Mammary epithelial cell (primary cell): ENCODE measurements at regions not wholly inside any gene's neighbourhood (a gene's known extent, or its start where the extent isn't known, plus 50 kb on each side); places are given as distances from the start of the nearest gene placed in this dataset.

Experiments used
- EZH2 ChIP-seq: IDR thresholded peaks from 2 replicates; pipeline ENCODE4 v1.6.1; 2012; ENCODE audit warnings: low read length, inconsistent platforms, borderline replicate concordance
- TF ChIP-seq, protein P1 (sequence below), 2 donors: IDR thresholded peaks in 1 of 2; conservative IDR thresholded peaks in 1 of 2; 2 replicates each; pipeline ENCODE4 v1.5.1; 2011 to 2012; ENCODE audit warnings: inconsistent platforms in 2 of 2, low read length in 2 of 2, mild to moderate bottlenecking in 2 of 2, control low read depth in 1 of 2, low read depth in 1 of 2; ENCODE audit not compliant: insufficient read depth in 1 of 2; ENCODE audit errors: extremely low read depth in 1 of 2

DNA sequence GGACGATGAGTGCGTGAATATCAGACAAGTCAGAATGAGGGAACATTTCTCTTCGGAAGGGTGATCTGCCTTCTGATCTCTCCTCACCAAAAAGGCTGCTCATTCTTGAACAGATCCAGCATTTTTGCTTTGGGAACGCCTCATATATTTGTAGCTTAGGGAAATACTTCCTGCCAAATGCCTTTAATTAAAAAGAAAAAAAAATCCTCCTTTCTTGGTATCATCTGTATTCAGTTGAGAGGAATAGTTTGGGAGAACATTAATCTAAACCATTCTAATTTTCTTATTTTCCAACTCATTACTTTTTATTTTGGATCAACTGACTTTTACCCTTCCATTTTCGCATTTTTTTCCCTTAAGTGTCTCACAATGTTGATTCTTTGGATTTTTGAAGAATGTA, 163.4 kb downstream of the SNX18 start:
- TF ChIP-seq, protein P1, sequence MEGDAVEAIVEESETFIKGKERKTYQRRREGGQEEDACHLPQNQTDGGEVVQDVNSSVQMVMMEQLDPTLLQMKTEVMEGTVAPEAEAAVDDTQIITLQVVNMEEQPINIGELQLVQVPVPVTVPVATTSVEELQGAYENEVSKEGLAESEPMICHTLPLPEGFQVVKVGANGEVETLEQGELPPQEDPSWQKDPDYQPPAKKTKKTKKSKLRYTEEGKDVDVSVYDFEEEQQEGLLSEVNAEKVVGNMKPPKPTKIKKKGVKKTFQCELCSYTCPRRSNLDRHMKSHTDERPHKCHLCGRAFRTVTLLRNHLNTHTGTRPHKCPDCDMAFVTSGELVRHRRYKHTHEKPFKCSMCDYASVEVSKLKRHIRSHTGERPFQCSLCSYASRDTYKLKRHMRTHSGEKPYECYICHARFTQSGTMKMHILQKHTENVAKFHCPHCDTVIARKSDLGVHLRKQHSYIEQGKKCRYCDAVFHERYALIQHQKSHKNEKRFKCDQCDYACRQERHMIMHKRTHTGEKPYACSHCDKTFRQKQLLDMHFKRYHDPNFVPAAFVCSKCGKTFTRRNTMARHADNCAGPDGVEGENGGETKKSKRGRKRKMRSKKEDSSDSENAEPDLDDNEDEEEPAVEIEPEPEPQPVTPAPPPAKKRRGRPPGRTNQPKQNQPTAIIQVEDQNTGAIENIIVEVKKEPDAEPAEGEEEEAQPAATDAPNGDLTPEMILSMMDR (conservative IDR thresholded peaks at IDR 0.05 in 1 of 2, IDR thresholded peaks at IDR 0.05 in 1 of 2; ENCODE audit: extremely low read depth in 1 of 2, insufficient read depth in 1 of 2, low read depth in 1 of 2, low read length in 2 of 2) = no peak
- no peak for TF ChIP-seq EZH2
